ENCODE measurements at regions not wholly inside any gene's neighbourhood (a gene's known extent, or its start where the extent isn't known, plus 50 kb on each side); places are given as distances from the start of the nearest gene placed in this dataset.

- TF ChIP-seq CTCF (conservative IDR thresholded peaks at IDR 0.05), result no peak
- no peaks in the 10 kb centered on the region for H3K36me3 Mint-ChIP-seq (ENCODE audit: low read depth)
- H3K9me3 Mint-ChIP-seq, result no peaks in the 10 kb centered on the region
- peaks cover 4% of the 10 kb centered on the region for H3K4me1 Mint-ChIP-seq
- no peak overlapping the region for H3K27ac Mint-ChIP-seq (ENCODE audit: unreplicated experiment)
- DNase-seq (ENCODE audit: low read depth, low spot score), result no peak
- no peaks in the 10 kb centered on the region for H3K27me3 Mint-ChIP-seq (ENCODE audit: low read depth)
- no peak overlapping the region for H3K4me3 Mint-ChIP-seq
Measured at GRCh38 chr4:161097821-161098220, 1066.0 kb downstream of the FSTL5 start.

- no peak overlapping the region for H3K27ac Mint-ChIP-seq (ENCODE audit: unreplicated experiment)
- H3K4me1 Mint-ChIP-seq, result no peaks in the 10 kb centered on the region
- DNase-seq (ENCODE audit: low read depth, low spot score), result no peak
- no peaks in the 10 kb centered on the region for H3K27me3 Mint-ChIP-seq (ENCODE audit: low read depth)
- H3K4me3 Mint-ChIP-seq, result no peak overlapping the region
- H3K9me3 Mint-ChIP-seq, result peaks cover 2% of the 10 kb centered on the region
- TF ChIP-seq CTCF (conservative IDR thresholded peaks at IDR 0.05), result no peak
- H3K36me3 Mint-ChIP-seq (ENCODE audit: low read depth), result no peaks in the 10 kb centered on the region
Measured at GRCh38 chr4:161061046-161061445, 1102.8 kb downstream of the FSTL5 start.
